RCC 7860 (cell line): ENCODE measurements at regions not wholly inside any gene's neighbourhood (a gene's known extent, or its start where the extent isn't known, plus 50 kb on each side); places are given as distances from the start of the nearest gene placed in this dataset.

Source experiments
- DNase-seq: peaks from one replicate; pipeline ENCODE4 v3.0.0-alpha.2; 2015; ENCODE audit warnings: low spot score
- FAIRE-seq: peaks from 2 replicates; lab custom pipeline; 2012; peaks lifted over from hg19 to GRCh38; lab: Jason Lieb, UNC

GRCh38 chr5:103355579-103355978 is 97.0 kb downstream of the MACIR start:
- no peak for FAIRE-seq
- DNase-seq, result no peak

GRCh38 chr5:103354446-103354845 is 95.9 kb downstream of the MACIR start:
- no peak for FAIRE-seq
- DNase-seq, result no peak

GRCh38 chr5:103353581-103353980 is 95.0 kb downstream of the MACIR start:
- DNase-seq, result no peak
- FAIRE-seq, result no peak

GRCh38 chr5:103347716-103348423 is 89.3 kb downstream of the MACIR start:
- no peak for FAIRE-seq
- no peak for DNase-seq

DNA sequence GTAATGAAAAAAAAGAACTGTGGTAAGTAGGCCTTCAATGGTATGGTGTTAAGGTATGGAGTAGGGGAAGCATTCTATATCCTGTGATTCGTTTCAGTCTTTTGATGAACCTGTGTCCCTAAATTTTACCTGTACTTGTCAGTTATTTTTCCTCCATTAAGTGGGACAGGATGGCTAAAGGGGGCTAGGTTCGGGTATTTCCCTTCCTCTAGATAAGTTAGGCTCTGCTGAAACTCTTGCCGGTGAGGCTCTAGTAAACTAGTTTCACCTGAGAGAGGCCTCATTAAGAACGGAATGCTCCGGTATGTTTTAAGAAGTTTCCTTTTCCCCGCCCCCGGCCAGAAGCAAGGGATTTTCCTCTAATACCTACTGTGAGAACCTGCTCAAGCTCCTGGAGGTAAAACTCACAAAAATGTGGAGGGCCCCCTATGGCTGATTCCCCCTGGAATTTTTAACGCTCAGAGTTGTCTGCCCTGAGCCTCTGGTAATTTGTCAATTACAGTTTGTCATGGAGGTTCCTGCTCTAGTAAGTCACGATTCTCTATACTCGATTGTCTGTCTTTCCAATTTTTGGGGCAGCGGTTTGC is 87.7 kb downstream of the MACIR start:
- FAIRE-seq (no peak), DNase-seq (no peak)

GRCh38 chr5:103345461-103345860 is 86.9 kb downstream of the MACIR start:
- DNase-seq (no peak), FAIRE-seq (no peak)

DNA sequence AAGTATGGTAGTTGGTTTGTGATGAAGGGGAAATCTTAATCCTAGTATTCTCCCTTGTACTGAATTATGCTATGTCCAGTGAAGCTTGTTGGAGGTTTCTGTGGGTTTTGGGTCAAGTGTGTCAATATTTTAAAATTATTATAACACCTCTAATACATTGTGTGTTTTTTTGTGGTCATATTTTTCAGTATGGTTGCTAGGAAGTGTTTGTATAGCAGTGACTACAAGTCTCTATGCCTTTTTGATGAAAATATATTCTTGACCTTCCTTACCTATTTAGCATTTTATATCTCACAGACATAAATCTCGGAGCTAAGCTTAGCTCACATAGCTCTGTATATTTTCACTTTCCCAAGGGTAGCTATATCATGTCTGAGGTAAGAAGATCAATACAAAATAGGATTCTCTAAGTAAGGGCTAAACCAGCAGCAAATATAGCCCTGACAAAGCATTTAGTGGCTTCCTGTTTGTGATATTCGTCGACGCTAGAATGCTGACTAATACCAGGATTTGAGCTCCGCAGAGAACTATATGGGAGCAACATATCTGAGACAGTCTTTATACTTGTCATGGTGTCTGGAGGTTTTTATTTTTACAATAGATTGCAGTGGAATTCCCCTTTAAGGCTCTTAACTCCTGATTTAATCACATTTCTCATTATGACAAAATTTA is 82.3 kb downstream of the MACIR start:
- DNase-seq (no peak), FAIRE-seq (no peak)

DNA sequence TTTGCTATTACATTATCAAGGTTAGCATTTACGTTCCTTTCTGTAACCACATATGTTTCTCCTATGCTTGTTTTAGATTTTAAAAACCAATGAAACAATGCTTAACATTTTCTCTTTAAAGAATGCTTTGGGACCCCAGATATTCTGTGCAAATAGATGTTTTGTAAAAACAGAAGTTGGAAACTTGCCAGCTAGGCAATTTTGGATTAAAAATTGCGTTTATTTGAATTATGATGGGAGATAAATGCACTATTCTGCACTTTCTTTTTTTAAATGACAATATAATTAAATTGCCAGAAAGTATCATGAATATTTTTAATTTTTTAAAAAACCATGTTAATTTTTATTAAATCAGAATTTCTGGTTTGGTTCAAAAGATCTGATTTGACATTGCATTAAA is 81.6 kb downstream of the MACIR start:
- FAIRE-seq, result no peak
- no peak for DNase-seq

GRCh38 chr5:103336941-103337340 is 78.4 kb downstream of the MACIR start:
- DNase-seq (no peak), FAIRE-seq (no peak)

- DNase-seq (no peak), FAIRE-seq (no peak)
Measured at GRCh38 chr5:103333376-103333775, 74.8 kb downstream of the MACIR start.

DNA sequence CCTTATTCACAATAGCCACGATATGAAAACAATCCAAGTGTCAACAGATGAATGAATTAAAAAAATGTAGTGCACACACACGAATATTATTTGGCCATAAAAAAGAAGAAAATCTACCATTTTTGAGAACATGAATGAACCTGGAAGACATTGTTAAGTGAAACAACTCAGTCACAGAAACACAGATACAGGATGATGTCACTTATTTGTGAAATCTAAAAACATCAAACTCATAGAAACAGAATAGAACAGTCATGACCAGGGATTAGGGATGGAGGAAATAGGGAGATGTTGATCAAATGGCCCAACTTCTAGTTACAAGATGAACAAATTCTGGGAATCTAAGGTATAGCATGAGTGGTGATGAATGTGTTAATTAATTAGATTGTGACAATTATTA is 72.3 kb downstream of the MACIR start:
- FAIRE-seq, result no peak
- no peak for DNase-seq
